Kidney epithelial cell (primary cell): ENCODE measurements at regions not wholly inside any gene's neighbourhood (a gene's known extent, or its start where the extent isn't known, plus 50 kb on each side); places are given as distances from the start of the nearest gene placed in this dataset.

Experiments used
- DNase-seq: peaks from one replicate; pipeline ENCODE4 v3.0.0-alpha.2; 2010; ENCODE audit warnings: low read depth
- H3K27me3 ChIP-seq: 2 replicates; pipeline ENCODE4 v1.6.0; 2011; ENCODE audit warnings: low read length; ENCODE audit not compliant: control insufficient read depth, insufficient read depth
- H3K36me3 ChIP-seq: 2 replicates; pipeline ENCODE4 v1.5.1; 2011; ENCODE audit warnings: low read length; ENCODE audit not compliant: control insufficient read depth, insufficient read depth
- H3K4me3 ChIP-seq: 2 replicates; pipeline ENCODE4 v1.5.1; 2011; ENCODE audit warnings: low read depth, mild to moderate bottlenecking, control low read depth, low read length
- TF ChIP-seq, protein P1 (sequence below): IDR thresholded peaks from 2 replicates; pipeline ENCODE4 v1.5.1; 2011; ENCODE audit warnings: mild to moderate bottlenecking, moderate library complexity, low read length, control low read depth, inconsistent platforms; ENCODE audit not compliant: insufficient read depth, poor library complexity, severe bottlenecking

GRCh38 chr1:55321942-55322341, 106.8 kb upstream of the USP24 start:
- DNase-seq, result no peak
- TF ChIP-seq, protein P1, sequence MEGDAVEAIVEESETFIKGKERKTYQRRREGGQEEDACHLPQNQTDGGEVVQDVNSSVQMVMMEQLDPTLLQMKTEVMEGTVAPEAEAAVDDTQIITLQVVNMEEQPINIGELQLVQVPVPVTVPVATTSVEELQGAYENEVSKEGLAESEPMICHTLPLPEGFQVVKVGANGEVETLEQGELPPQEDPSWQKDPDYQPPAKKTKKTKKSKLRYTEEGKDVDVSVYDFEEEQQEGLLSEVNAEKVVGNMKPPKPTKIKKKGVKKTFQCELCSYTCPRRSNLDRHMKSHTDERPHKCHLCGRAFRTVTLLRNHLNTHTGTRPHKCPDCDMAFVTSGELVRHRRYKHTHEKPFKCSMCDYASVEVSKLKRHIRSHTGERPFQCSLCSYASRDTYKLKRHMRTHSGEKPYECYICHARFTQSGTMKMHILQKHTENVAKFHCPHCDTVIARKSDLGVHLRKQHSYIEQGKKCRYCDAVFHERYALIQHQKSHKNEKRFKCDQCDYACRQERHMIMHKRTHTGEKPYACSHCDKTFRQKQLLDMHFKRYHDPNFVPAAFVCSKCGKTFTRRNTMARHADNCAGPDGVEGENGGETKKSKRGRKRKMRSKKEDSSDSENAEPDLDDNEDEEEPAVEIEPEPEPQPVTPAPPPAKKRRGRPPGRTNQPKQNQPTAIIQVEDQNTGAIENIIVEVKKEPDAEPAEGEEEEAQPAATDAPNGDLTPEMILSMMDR, result no peak
- no peak overlapping the region for H3K4me3 ChIP-seq
- H3K27me3 ChIP-seq, result no peaks in the 10 kb centered on the region
- no peaks in the 10 kb centered on the region for H3K36me3 ChIP-seq

GRCh38 chr1:55320891-55321290, 105.7 kb upstream of the USP24 start:
- no peaks in the 10 kb centered on the region for H3K27me3 ChIP-seq
- TF ChIP-seq, protein P1, result no peak
- DNase-seq, result no peak
- H3K4me3 ChIP-seq, result no peak overlapping the region
- H3K36me3 ChIP-seq, result no peaks in the 10 kb centered on the region

DNA sequence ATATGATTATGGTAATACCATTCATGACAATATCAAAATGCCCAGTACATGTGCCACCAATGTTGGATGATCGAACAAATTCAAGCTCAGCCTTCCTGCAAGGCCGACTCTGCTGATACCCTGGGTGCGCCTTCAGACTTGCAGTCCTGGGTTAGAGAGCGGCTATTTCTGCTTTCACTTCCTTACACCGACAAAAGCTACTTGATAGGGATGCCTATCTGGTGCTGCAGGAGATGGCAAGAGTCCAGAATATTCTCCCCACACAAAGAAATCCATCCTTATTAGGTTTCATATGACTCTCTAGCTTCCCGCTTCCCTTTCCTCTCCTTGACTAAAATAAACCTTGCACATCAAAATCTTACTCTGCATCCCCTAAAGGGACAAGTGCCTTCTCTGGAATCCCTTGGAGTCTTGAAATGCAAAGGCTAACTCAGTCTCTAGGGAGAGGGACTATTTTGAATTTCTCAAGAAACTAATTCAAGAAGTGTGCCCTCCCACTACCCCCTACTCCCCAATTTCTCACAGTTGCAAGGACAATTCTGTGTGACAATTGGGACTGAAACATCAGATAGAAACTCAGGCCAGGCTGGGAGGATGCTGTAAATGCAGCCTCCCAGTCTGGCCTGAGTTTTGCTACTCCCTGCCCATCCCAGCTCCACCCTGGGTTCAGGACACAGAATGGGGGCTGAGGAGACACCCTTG, 103.1 kb upstream of the USP24 start:
- DNase-seq, result no peak
- H3K36me3 ChIP-seq, result no peaks in the 10 kb centered on the region
- H3K4me3 ChIP-seq, result no peak overlapping the region
- H3K27me3 ChIP-seq, result no peaks in the 10 kb centered on the region
- TF ChIP-seq, protein P1, result no peak

- DNase-seq, result no peak
Observed at GRCh38 chr1:55317673-55318072, 102.5 kb upstream of the USP24 start.

GRCh38 chr1:55316947-55317662, 101.9 kb upstream of the USP24 start:
- no peaks in the 10 kb centered on the region for H3K36me3 ChIP-seq
- H3K27me3 ChIP-seq, result no peaks in the 10 kb centered on the region
- H3K4me3 ChIP-seq, result no peak overlapping the region
- DNase-seq, result no peak
- TF ChIP-seq, protein P1, result no peak

More at GRCh38 chr1:55317673-55318072, 102.5 kb upstream of the USP24 start:
- H3K27me3 ChIP-seq, result no peaks in the 10 kb centered on the region
- TF ChIP-seq, protein P1, result no peak
- no peak overlapping the region for H3K4me3 ChIP-seq
- H3K36me3 ChIP-seq, result no peaks in the 10 kb centered on the region
